PC-9 (cell line): ENCODE measurements at regions not wholly inside any gene's neighbourhood (a gene's known extent, or its start where the extent isn't known, plus 50 kb on each side); places are given as distances from the start of the nearest gene placed in this dataset.

ENCODE experiments used
- BruUV-seq: library from RNA; stranded (reverse); fragments of 400-500 nt; replicated peaks from 2 replicates; lab custom pipeline; 2021; lab: Mats Ljungman, UMichigan
- CTCF ChIA-PET: fragments of 300-600 bp; sonication (Branson Sonifier 250); formaldehyde crosslinking; loops from one replicate; lab custom pipeline; 2022; ENCODE audit warnings: antibody characterized with exemption; lab: Charles Lee
- POLR2A ChIA-PET: fragments of 300-600 bp; sonication (Branson Sonifier 250); formaldehyde crosslinking; loops from one replicate; lab custom pipeline; 2022; ENCODE audit warnings: antibody characterized with exemption; ENCODE audit not compliant: unreplicated experiment; lab: Charles Lee
- DNase-seq, 2 experiments: peaks; one replicate each; pipeline versions ENCODE4 v3.0.0 to v3.0.0-alpha.2; 2015 to 2022; ENCODE audit warnings: mixed read lengths in 1 of 2
- H2AFZ ChIP-seq: fragments of 200-600 bp; sonication (generic); 2 replicates; pipeline ENCODE4 v1.8.1; 2017; ENCODE audit warnings: antibody characterized with exemption
- H3F3A ChIP-seq: fragments of 200-600 bp; sonication (generic); 2 replicates; pipeline ENCODE4 v1.8.1; 2017; ENCODE audit warnings: antibody characterized with exemption, mild to moderate bottlenecking, low read depth; ENCODE audit not compliant: insufficient read depth
- H3K27ac ChIP-seq: fragments of 200-600 bp; sonication (generic); 2 replicates; pipeline ENCODE4 v1.6.1; 2016; ENCODE audit warnings: mixed run types
- H3K27me3 ChIP-seq: fragments of 200-600 bp; sonication (generic); 2 replicates; pipeline ENCODE4 v1.6.1; 2016; ENCODE audit warnings: low read depth, mixed run types; ENCODE audit not compliant: insufficient read depth
- H3K36me3 ChIP-seq: fragments of 200-600 bp; sonication (generic); 2 replicates; pipeline ENCODE4 v1.6.1; 2016; ENCODE audit warnings: low read depth, mixed run types
- H3K4me1 ChIP-seq: fragments of 200-600 bp; sonication (generic); replicated peaks from 2 replicates; pipeline ENCODE4 v1.6.1; 2016; ENCODE audit warnings: mixed run types; ENCODE audit not compliant: insufficient read depth
- H3K4me2 ChIP-seq: fragments of 200-600 bp; sonication (generic); 2 replicates; pipeline ENCODE4 v1.6.1; 2017; ENCODE audit warnings: mixed run types
- H3K4me3 ChIP-seq: fragments of 200-600 bp; sonication (generic); 2 replicates; pipeline ENCODE4 v1.6.1; 2016; ENCODE audit warnings: mixed run types
- H3K79me2 ChIP-seq: fragments of 200-600 bp; sonication (generic); 2 replicates; pipeline ENCODE4 v1.6.1; 2017; ENCODE audit warnings: low read depth, mixed run types
- H3K9me2 ChIP-seq: fragments of 200-600 bp; sonication (generic); 2 replicates; pipeline ENCODE4 v1.8.1; 2017; ENCODE audit warnings: mild to moderate bottlenecking; ENCODE audit not compliant: insufficient read depth
- H3K9me3 ChIP-seq: fragments of 200-600 bp; sonication (generic); 2 replicates; pipeline ENCODE4 v1.8.1; 2016; ENCODE audit warnings: low read depth; ENCODE audit not compliant: insufficient read depth
- H4K20me1 ChIP-seq: fragments of 200-600 bp; sonication (generic); 2 replicates; pipeline ENCODE4 v1.8.1; 2017; ENCODE audit not compliant: insufficient read depth
- CTCF ChIP-seq: fragments of 200-600 bp; sonication (generic); conservative IDR thresholded peaks from 2 replicates; pipeline ENCODE4 v1.6.1; 2017; ENCODE audit warnings: mixed run types, antibody characterized with exemption, mild to moderate bottlenecking, moderate library complexity
- EZH2 ChIP-seq: fragments of 200-600 bp; sonication (generic); IDR thresholded peaks from 2 replicates; pipeline ENCODE4 v1.8.0; 2017; ENCODE audit warnings: antibody characterized with exemption, low read depth
- intact Hi-C: fragments of 100-400 bp; cut with micrococcal nuclease; formaldehyde crosslinking; loops from one replicate; pipeline ENCODE4 v1.10.0; 2022; ENCODE audit not compliant: unreplicated experiment

- no peaks in the 10 kb centered on the region for H3K9me2 ChIP-seq
- H3K27ac ChIP-seq: no peak overlapping the region
- H3K36me3 ChIP-seq: no peaks in the 10 kb centered on the region
- no peak overlapping the region for H3K4me2 ChIP-seq
- no peak overlapping the region for H3K4me3 ChIP-seq
- no peaks in the 10 kb centered on the region for H4K20me1 ChIP-seq
- no peak overlapping the region for H2AFZ ChIP-seq
- no TSS peak for BruUV-seq
- POLR2A ChIA-PET: no interaction called here
- CTCF ChIA-PET: no interaction called here
- no peaks in the 10 kb centered on the region for H3F3A ChIP-seq
- H3K79me2 ChIP-seq: no peaks in the 10 kb centered on the region
- TF ChIP-seq CTCF (no peak), EZH2 (no peak)
- H3K27me3 ChIP-seq: no peaks in the 10 kb centered on the region
- no peaks in the 10 kb centered on the region for H3K9me3 ChIP-seq
- DNase-seq: no peak
- 0 out of 2 replicates have a peak, but pooled peaks cover 3% of the 10 kb centered on the region for H3K4me1 ChIP-seq
- intact Hi-C loops: no loop called here
Observed at GRCh38 chr10:124344266-124344590, 74.5 kb downstream of the OAT start.

- ChIA-PET CTCF (no interaction called here), POLR2A (no interaction called here)
- no peaks in the 10 kb centered on the region for H3K79me2 ChIP-seq
Observed at GRCh38 chr10:124343351-124344265, 75.1 kb downstream of the OAT start.

GRCh38 chr10:124342821-124343170 is 75.9 kb downstream of the OAT start:
- no TSS peak for BruUV-seq
- H3K27me3 ChIP-seq: no peaks in the 10 kb centered on the region
- TF ChIP-seq CTCF: no peak
- TF ChIP-seq EZH2: no peak
- H2AFZ ChIP-seq: no peak overlapping the region
- H3K27ac ChIP-seq: no peak overlapping the region
- intact Hi-C loops: no loop called here
- no peaks in the 10 kb centered on the region for H3K9me3 ChIP-seq
- H3K79me2 ChIP-seq: no peaks in the 10 kb centered on the region
- H3K4me1 ChIP-seq: 0 out of 2 replicates have a peak, but pooled peaks cover 3% of the 10 kb centered on the region
- no peaks in the 10 kb centered on the region for H3K36me3 ChIP-seq
- DNase-seq: no peak
- POLR2A ChIA-PET: no interaction called here
- H3K9me2 ChIP-seq: no peaks in the 10 kb centered on the region
- no peak overlapping the region for H3K4me2 ChIP-seq
- H3F3A ChIP-seq: no peaks in the 10 kb centered on the region
- CTCF ChIA-PET: no interaction called here
- H3K4me3 ChIP-seq: no peak overlapping the region
- H4K20me1 ChIP-seq: no peaks in the 10 kb centered on the region

More at GRCh38 chr10:124343351-124344265, 75.1 kb downstream of the OAT start:
- intact Hi-C loops: no loop called here
- no peak overlapping the region for H3K27ac ChIP-seq
- no peak overlapping the region for H3K4me3 ChIP-seq
- H4K20me1 ChIP-seq: no peaks in the 10 kb centered on the region
- no peak overlapping the region for H2AFZ ChIP-seq
- H3K9me2 ChIP-seq: no peaks in the 10 kb centered on the region
- no peaks in the 10 kb centered on the region for H3F3A ChIP-seq
- H3K9me3 ChIP-seq: no peaks in the 10 kb centered on the region
- BruUV-seq: no TSS peak
- no peaks in the 10 kb centered on the region for H3K36me3 ChIP-seq
- DNase-seq: no peak
- H3K4me1 ChIP-seq: 0 out of 2 replicates have a peak, but pooled peaks cover 3% of the 10 kb centered on the region
- H3K27me3 ChIP-seq: no peaks in the 10 kb centered on the region
- TF ChIP-seq CTCF (no peak), EZH2 (no peak)
- no peak overlapping the region for H3K4me2 ChIP-seq
